BLaER1 treated with 17β-estradiol and CSF1 and Interleukin-3, amounts not matched to agents 10 nM and 100 nM (cell line): ENCODE measurements at regions not wholly inside any gene's neighbourhood (a gene's known extent, or its start where the extent isn't known, plus 50 kb on each side); places are given as distances from the start of the nearest gene placed in this dataset.

Experiments used
- H3K27ac ChIP-seq, 11 experiments: shearing (Covaris generic); formaldehyde crosslinking; 2 replicates each; pipeline ENCODE4 v1.8.1; 2022
- H3K27me3 ChIP-seq, 11 experiments: shearing (Covaris generic); formaldehyde crosslinking; 2 replicates each; pipeline ENCODE4 v1.8.1; 2022
- H3K36me3 ChIP-seq, 11 experiments: shearing (Covaris generic); formaldehyde crosslinking; 2 replicates each; pipeline ENCODE4 v1.8.1; 2022
- H3K4me1 ChIP-seq, 10 experiments: shearing (Covaris generic); formaldehyde crosslinking; 2 replicates each; pipeline ENCODE4 v1.8.1; 2022
- H3K4me2 ChIP-seq, 11 experiments: shearing (Covaris generic); formaldehyde crosslinking; 2 replicates each; pipeline ENCODE4 v1.8.1; 2022
- H3K4me3 ChIP-seq, 10 experiments: shearing (Covaris generic); formaldehyde crosslinking; 2 replicates each; pipeline ENCODE4 v1.8.1; 2022
- H3K9ac ChIP-seq, 11 experiments: shearing (Covaris generic); formaldehyde crosslinking; 2 replicates each; pipeline ENCODE4 v1.8.1; 2022
- H3K9me3 ChIP-seq, 11 experiments: shearing (Covaris generic); formaldehyde crosslinking; replicated peaks in 1 of 11; 2 replicates each; pipeline ENCODE4 v1.8.1; 2022
- H4K20me1 ChIP-seq, 11 experiments: shearing (Covaris generic); formaldehyde crosslinking; 2 replicates each; pipeline ENCODE4 v1.8.1; 2022
- Cebpa-rat ChIP-seq, 11 experiments: shearing (Covaris generic); IDR thresholded peaks; 2 replicates each; pipeline ENCODE4 v1.8.1; 2022

DNA sequence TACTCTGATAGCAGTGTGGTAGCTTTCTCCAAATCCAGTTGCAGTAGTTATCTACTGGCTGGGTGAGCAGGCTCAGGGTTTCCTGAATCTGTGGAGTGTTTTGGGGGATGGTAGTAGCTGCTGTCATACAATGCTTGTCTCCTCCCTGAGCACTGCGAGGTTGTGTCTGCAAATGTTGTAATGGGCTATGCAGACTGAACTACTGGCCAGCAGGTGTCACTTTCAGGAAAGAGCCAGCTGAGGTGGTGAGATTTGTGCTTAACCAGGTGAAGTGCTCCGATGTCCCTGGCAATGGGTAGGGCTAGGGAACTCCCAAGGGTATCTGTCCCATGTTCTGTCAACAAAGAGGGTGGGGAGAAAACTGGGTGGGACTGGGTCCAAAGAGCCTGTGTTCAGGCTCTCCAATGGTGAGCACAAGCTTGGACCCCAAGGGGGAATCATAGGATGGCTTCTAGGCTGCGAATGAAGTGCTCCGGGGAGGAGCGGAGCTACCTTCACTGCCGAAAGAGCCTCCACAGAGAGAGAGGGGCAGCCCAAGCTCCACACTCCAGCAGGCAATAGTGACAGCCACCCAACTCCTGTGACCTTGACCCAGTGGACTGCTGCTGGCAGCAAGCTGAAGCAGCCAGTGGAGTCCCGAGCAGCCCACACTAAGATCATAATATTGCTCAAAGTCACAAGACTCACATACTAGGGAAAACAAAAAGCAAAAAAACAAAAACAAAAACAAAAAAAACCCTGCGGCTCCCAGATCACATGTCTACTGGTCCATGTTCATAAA is 1324.0 kb upstream of the USP15 start:
- H3K27me3 ChIP-seq = no peaks in the 10 kb centered on the region
- no peaks in the 10 kb centered on the region for H4K20me1 ChIP-seq
- peaks cover 7 to 30% (median 19%) of the 10 kb centered on the region in 11 experiments; a peak in 19 of 22 replicates for H3K9me3 ChIP-seq
- H3K4me1 ChIP-seq = no peaks in the 10 kb centered on the region
- H3K36me3 ChIP-seq = no peaks in the 10 kb centered on the region
- no peak overlapping the region for H3K4me2 ChIP-seq
- H3K27ac ChIP-seq = no peak overlapping the region
- H3K9ac ChIP-seq = no peak overlapping the region
- no peak overlapping the region for H3K4me3 ChIP-seq
- no peak for TF ChIP-seq Cebpa-rat (IDR thresholded peaks at IDR 0.05)

- Histone ChIP-seq H3K4me2 (no peak overlapping the region), H3K4me3 (no peak overlapping the region), H3K9me3 (no peaks in the 10 kb centered on the region), H3K4me1 (no peaks in the 10 kb centered on the region), H3K9ac (no peak overlapping the region), H3K27me3 (no peaks in the 10 kb centered on the region), H3K36me3 (no peaks in the 10 kb centered on the region), H4K20me1 (no peaks in the 10 kb centered on the region), H3K27ac (no peak overlapping the region)
- TF ChIP-seq Cebpa-rat (IDR thresholded peaks at IDR 0.05) = no peak
Observed at GRCh38 chr12:60947533-60947932, 1312.7 kb upstream of the USP15 start.

- Histone ChIP-seq H3K36me3 (no peaks in the 10 kb centered on the region), H3K27me3 (no peaks in the 10 kb centered on the region), H3K4me3 (no peak overlapping the region), H3K4me2 (no peak overlapping the region), H3K27ac (no peak overlapping the region), H3K9me3 (no peaks in the 10 kb centered on the region), H3K9ac (no peak overlapping the region), H4K20me1 (no peaks in the 10 kb centered on the region), H3K4me1 (no peaks in the 10 kb centered on the region)
- no peak for TF ChIP-seq Cebpa-rat (IDR thresholded peaks at IDR 0.05)
Observed at GRCh38 chr12:60967128-60967527, 1293.1 kb upstream of the USP15 start.

GRCh38 chr12:60977966-60978365 is 1282.2 kb upstream of the USP15 start:
- no peaks in the 10 kb centered on the region for H3K9me3 ChIP-seq
- no peaks in the 10 kb centered on the region for H3K27me3 ChIP-seq
- TF ChIP-seq Cebpa-rat (IDR thresholded peaks at IDR 0.05) = no peak
- no peak overlapping the region for H3K4me2 ChIP-seq
- no peaks in the 10 kb centered on the region for H4K20me1 ChIP-seq
- no peak overlapping the region for H3K4me3 ChIP-seq
- no peak overlapping the region for H3K9ac ChIP-seq
- no peaks in the 10 kb centered on the region for H3K4me1 ChIP-seq
- H3K27ac ChIP-seq = no peak overlapping the region
- H3K36me3 ChIP-seq = no peaks in the 10 kb centered on the region

DNA sequence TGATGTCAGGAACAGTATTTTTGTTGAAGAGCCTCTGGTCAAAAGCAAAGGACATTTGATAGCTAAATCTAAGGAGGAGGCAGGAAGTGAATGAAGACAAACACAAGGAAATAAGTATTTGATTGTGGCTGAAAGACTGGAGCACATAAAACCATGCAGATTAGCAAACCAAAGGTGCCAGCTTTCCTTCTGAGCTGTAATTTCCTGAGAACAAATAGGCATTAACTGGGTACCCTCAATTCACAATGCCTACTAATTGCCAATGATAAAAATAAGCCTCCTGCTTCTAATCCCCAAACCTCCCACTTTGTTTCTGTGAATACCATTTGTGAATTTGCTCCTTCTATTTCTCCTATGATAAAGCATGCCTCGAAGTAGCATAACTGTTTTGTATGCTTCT is 1279.6 kb upstream of the USP15 start:
- TF ChIP-seq Cebpa-rat (IDR thresholded peaks at IDR 0.05) = no peak
- no peak overlapping the region for H3K27ac ChIP-seq

GRCh38 chr12:60981473-60981872 is 1278.7 kb upstream of the USP15 start:
- Histone ChIP-seq H3K27me3 (no peaks in the 10 kb centered on the region), H3K4me1 (no peaks in the 10 kb centered on the region), H3K4me2 (no peak overlapping the region), H4K20me1 (no peaks in the 10 kb centered on the region), H3K9me3 (peaks cover 0 to 5% (median 0%) of the 10 kb centered on the region in 11 experiments; a peak in 1 of 22 replicates), H3K27ac (no peak overlapping the region), H3K36me3 (no peaks in the 10 kb centered on the region), H3K9ac (no peak overlapping the region), H3K4me3 (no peak overlapping the region)
- TF ChIP-seq Cebpa-rat (IDR thresholded peaks at IDR 0.05) = no peak

More for the DNA sequence above, 1279.6 kb upstream of the USP15 start:
- Histone ChIP-seq H3K4me3 (no peak overlapping the region), H3K27me3 (no peaks in the 10 kb centered on the region), H3K9ac (no peak overlapping the region), H3K4me1 (no peaks in the 10 kb centered on the region), H3K9me3 (peaks cover 0 to 5% (median 0%) of the 10 kb centered on the region in 11 experiments; a peak in 1 of 22 replicates), H3K36me3 (no peaks in the 10 kb centered on the region), H4K20me1 (no peaks in the 10 kb centered on the region), H3K4me2 (no peak overlapping the region)

- Histone ChIP-seq H3K4me3 (no peak overlapping the region), H3K36me3 (no peaks in the 10 kb centered on the region), H4K20me1 (no peaks in the 10 kb centered on the region), H3K4me1 (no peaks in the 10 kb centered on the region), H3K9ac (no peak overlapping the region), H3K27me3 (no peaks in the 10 kb centered on the region), H3K4me2 (no peak overlapping the region), H3K9me3 (no peaks in the 10 kb centered on the region), H3K27ac (no peak overlapping the region)
- TF ChIP-seq Cebpa-rat (IDR thresholded peaks at IDR 0.05) = no peak
Observed at GRCh38 chr12:60992087-60992486, 1268.1 kb upstream of the USP15 start.

GRCh38 chr12:60995256-60995825 is 1264.9 kb upstream of the USP15 start:
- no peaks in the 10 kb centered on the region for H3K36me3 ChIP-seq
- H3K4me3 ChIP-seq = no peak overlapping the region
- H3K27me3 ChIP-seq = no peaks in the 10 kb centered on the region
- peaks cover 4 to 10% (median 5%) of the 10 kb centered on the region in 11 experiments; a peak in 15 of 22 replicates for H3K9me3 ChIP-seq
- H3K4me2 ChIP-seq = no peak overlapping the region
- TF ChIP-seq Cebpa-rat (IDR thresholded peaks at IDR 0.05) = no peak
- H3K27ac ChIP-seq = no peak overlapping the region
- H3K4me1 ChIP-seq = no peaks in the 10 kb centered on the region
- H3K9ac ChIP-seq = no peak overlapping the region
- no peaks in the 10 kb centered on the region for H4K20me1 ChIP-seq

- no peaks in the 10 kb centered on the region for H3K4me1 ChIP-seq
- no peak overlapping the region for H3K9ac ChIP-seq
- H3K27me3 ChIP-seq = no peaks in the 10 kb centered on the region
- H4K20me1 ChIP-seq = no peaks in the 10 kb centered on the region
- TF ChIP-seq Cebpa-rat (IDR thresholded peaks at IDR 0.05) = no peak
- H3K36me3 ChIP-seq = no peaks in the 10 kb centered on the region
- no peak overlapping the region for H3K4me2 ChIP-seq
- H3K27ac ChIP-seq = no peak overlapping the region
- H3K4me3 ChIP-seq = no peak overlapping the region
- H3K9me3 ChIP-seq = peaks cover 5 to 10% (median 6%) of the 10 kb centered on the region in 11 experiments; a peak in 16 of 22 replicates
Observed at GRCh38 chr12:60997869-60998378, 1262.3 kb upstream of the USP15 start.

DNA sequence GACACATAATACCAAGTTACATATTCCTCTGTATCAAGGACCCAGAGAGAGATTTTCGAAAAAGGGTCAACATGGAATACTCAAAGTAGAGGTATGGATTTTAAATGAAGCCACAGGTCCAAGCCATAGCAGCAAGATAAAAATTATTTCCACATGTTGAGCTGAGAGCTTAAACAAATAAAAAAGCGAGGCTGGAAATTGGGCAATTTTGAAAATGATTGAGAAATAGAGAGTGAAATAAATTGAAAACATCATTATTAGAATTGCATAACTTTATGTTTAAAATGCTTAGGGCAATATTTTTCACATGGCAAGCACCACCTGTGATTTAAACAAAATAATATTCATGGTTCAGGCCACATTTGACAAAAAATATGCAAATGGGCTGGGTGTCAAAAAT is 1251.0 kb upstream of the USP15 start:
- no peaks in the 10 kb centered on the region for H4K20me1 ChIP-seq
- no peak for TF ChIP-seq Cebpa-rat (IDR thresholded peaks at IDR 0.05)
- no peak overlapping the region for H3K27ac ChIP-seq
- no peak overlapping the region for H3K9ac ChIP-seq
- H3K9me3 ChIP-seq = no peaks in the 10 kb centered on the region
- H3K4me3 ChIP-seq = no peak overlapping the region
- no peak overlapping the region for H3K4me2 ChIP-seq
- no peaks in the 10 kb centered on the region for H3K27me3 ChIP-seq
- H3K36me3 ChIP-seq = no peaks in the 10 kb centered on the region
- peaks cover 0 to 14% (median 0%) of the 10 kb centered on the region in 10 experiments; a peak in 3 of 20 replicates for H3K4me1 ChIP-seq
